Thymus (tissue), 11 donors: ENCODE measurements at regions not wholly inside any gene's neighbourhood (a gene's known extent, or its start where the extent isn't known, plus 50 kb on each side); places are given as distances from the start of the nearest gene placed in this dataset.

Experiments used
- DNase-seq, 9 donors: peaks; one replicate each; pipeline ENCODE4 v3.0.0-alpha.2; 2013; ENCODE audit warnings: low spot score in 9 of 9, low read depth in 6 of 9, missing footprints in 1 of 9
- H3K27ac ChIP-seq, 2 donors: one replicate each; pipeline ENCODE4 v1.5.1; 2013; ENCODE audit warnings: control low read depth in 1 of 2, low read depth in 1 of 2, low read length in 1 of 2, mild to moderate bottlenecking in 1 of 2, moderate library complexity in 1 of 2
- H3K27me3 ChIP-seq, 2 donors: one replicate each; pipeline ENCODE4 v1.5.1; 2013; ENCODE audit warnings: low read length in 1 of 2; ENCODE audit not compliant: control insufficient read depth in 2 of 2, insufficient read depth in 1 of 2
- H3K36me3 ChIP-seq, 2 donors: one replicate each; pipeline ENCODE4 v1.5.1; 2013; ENCODE audit warnings: low read length in 1 of 2, mild to moderate bottlenecking in 1 of 2, moderate library complexity in 1 of 2; ENCODE audit not compliant: control insufficient read depth in 2 of 2, insufficient read depth in 2 of 2
- H3K4me1 ChIP-seq, 2 donors: one replicate each; pipeline ENCODE4 v1.5.1; 2013; ENCODE audit warnings: low read length in 2 of 2; ENCODE audit not compliant: control insufficient read depth in 2 of 2, insufficient read depth in 2 of 2
- H3K4me3 ChIP-seq, 2 donors: one replicate each; pipeline ENCODE4 v1.5.1; 2013; ENCODE audit warnings: low read length in 2 of 2, control low read depth in 1 of 2, mild to moderate bottlenecking in 1 of 2
- H3K9me3 ChIP-seq, 2 donors: one replicate each; pipeline ENCODE4 v1.5.1; 2013; ENCODE audit warnings: low read length in 1 of 2, mild to moderate bottlenecking in 1 of 2; ENCODE audit not compliant: control insufficient read depth in 2 of 2, insufficient read depth in 1 of 2
- WGBS: extraction: QIAGEN DNeasy Blood & Tissue Kit; methylation state at CpG from one replicate; pipeline ENCODE4 v1.1.7; 2013; 5-methylcytosine and 5-hydroxymethylcytosine counted together
- donor health status: healthy.

DNA sequence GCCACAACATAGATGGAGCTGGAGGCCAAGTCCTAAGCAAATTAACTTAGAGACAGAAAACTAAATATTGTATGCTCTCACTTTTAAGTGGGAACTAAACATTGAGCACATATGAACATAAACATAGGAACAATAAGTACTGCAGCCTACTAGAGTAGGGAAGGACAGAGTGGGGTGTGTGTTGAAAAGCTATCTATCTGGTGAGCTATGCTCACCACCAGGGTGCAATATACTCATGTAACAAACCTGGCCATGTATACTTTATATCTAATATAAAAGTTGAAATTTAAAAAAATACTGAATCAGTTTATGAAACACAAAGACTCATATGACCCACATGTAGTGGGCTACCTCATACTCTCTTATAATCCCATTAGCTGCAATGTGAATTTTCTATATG lies 1305.0 kb downstream of the LRFN5 start:
- Histone ChIP-seq H3K27ac (no peak overlapping the region), H3K9me3 (no peaks in the 10 kb centered on the region), H3K4me3 (no peak overlapping the region), H3K36me3 (no peaks in the 10 kb centered on the region), H3K4me1 (no peaks in the 10 kb centered on the region), H3K27me3 (no peaks in the 10 kb centered on the region)
- no peak for DNase-seq

DNA sequence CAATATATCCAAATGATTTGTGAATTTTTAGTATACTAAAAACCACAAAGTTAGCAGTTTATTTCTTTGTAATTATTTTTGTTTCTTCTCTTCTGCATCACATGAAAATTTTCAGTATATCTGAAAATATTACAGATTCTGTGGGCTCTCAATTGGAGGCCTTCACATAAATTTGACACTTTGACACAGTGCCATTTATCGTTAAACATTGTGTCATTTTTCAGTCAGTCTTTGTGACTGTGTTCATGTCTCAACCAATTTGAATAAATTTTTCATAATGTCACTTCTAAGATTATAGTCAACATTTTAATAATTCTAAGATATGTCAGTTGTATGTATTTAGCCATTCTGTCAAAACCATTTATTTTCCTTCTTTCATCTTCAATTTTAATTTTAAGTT lies 1303.0 kb downstream of the LRFN5 start:
- Histone ChIP-seq H3K9me3 (no peaks in the 10 kb centered on the region), H3K36me3 (no peaks in the 10 kb centered on the region), H3K27ac (no peak overlapping the region), H3K4me1 (no peaks in the 10 kb centered on the region), H3K4me3 (no peak overlapping the region), H3K27me3 (no peaks in the 10 kb centered on the region)
- no peak for DNase-seq
- 95% methylated on average over 1 of the region's 1 CpG for WGBS

DNA sequence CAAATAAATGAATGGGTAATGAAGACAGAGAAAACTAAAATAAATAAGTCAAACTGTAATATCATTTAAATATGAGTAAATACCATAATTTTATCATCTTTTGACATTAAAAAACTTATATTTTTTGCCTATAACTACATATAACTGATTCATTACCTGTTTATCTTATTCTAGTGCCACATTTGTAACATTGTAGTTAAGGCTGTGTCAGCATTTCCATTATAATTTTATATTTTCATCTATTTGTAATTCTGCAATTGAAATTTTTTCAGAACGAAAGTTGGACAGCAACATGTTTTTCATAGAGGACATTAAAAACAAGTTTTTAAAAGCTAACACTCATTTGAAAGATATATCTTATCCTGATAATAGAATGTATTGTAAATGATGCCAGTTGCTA lies 1286.5 kb downstream of the LRFN5 start:
- WGBS = 4% methylated on average over 1 of the region's 1 CpG
- DNase-seq = no peak
- Histone ChIP-seq H3K4me3 (no peak overlapping the region), H3K9me3 (no peaks in the 10 kb centered on the region), H3K27me3 (no peaks in the 10 kb centered on the region), H3K36me3 (no peaks in the 10 kb centered on the region), H3K4me1 (no peaks in the 10 kb centered on the region), H3K27ac (no peak overlapping the region)

DNA sequence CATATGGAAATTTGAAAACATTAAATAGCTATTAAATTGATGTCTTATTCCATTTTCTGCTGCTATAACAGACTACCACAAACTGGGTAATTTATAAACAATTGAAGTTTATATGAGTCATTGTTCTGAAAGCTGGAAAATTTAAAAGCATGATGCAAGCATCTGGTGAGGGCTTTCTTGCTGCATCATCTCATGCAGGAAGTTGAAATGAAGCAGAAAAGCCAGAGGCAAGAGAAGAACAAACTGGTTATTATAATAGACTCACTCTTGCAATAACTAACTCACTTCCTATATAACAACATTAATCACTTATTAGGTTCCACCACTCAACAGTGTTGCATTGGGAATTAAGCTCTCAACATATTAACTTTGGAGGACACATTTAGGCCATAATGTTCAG lies 1277.4 kb downstream of the LRFN5 start:
- no peak for DNase-seq
- no peaks in the 10 kb centered on the region for H3K27me3 ChIP-seq
- H3K4me3 ChIP-seq = no peak overlapping the region
- no peaks in the 10 kb centered on the region for H3K9me3 ChIP-seq
- H3K36me3 ChIP-seq = no peaks in the 10 kb centered on the region
- H3K4me1 ChIP-seq = no peaks in the 10 kb centered on the region
- no peak overlapping the region for H3K27ac ChIP-seq

DNA sequence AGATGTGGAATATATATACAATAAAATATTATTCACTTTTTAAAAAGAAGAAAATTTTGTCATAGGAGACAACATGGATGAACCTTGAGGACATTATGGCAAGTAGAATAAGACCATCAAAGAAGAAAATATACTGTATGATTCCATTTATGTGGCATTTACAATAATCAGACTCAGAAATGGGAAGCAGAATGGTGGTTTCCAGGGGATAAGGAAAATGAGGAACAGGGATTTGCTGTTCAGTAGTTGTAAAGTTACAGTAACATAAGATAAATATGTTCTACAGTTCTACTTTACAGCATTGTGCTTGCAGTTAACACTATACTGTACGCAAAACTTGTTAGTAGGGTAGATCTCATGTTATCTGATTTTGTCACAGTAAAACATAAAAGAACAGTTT lies 1271.0 kb downstream of the LRFN5 start:
- no peaks in the 10 kb centered on the region for H3K9me3 ChIP-seq
- no peaks in the 10 kb centered on the region for H3K36me3 ChIP-seq
- no peak for DNase-seq
- no peaks in the 10 kb centered on the region for H3K27me3 ChIP-seq
- no peak overlapping the region for H3K27ac ChIP-seq
- H3K4me1 ChIP-seq = no peaks in the 10 kb centered on the region
- no peak overlapping the region for H3K4me3 ChIP-seq
- 99% methylated on average over 1 of the region's 1 CpG for WGBS

DNA sequence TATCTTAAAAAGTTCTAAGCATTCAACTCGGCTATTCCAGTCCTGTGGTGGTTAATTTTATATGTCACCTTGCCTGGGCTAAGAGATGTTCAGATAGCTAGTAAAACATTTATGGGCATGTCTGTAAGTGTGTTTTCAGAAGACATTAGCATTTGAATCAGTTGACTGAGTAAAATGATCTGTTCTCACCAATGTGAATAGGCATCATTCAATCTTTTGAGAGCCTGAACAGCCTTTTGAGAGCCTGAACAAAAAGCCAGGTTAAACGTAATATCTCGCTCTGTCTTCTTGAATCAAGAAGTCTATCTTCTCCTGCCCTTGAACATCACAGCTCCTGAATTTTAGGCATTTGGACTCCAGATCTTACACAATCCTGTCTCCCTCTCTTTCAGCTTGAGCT lies 1266.1 kb downstream of the LRFN5 start:
- Histone ChIP-seq H3K9me3 (no peaks in the 10 kb centered on the region), H3K27ac (no peak overlapping the region), H3K36me3 (no peaks in the 10 kb centered on the region), H3K4me1 (no peaks in the 10 kb centered on the region), H3K4me3 (no peak overlapping the region), H3K27me3 (no peaks in the 10 kb centered on the region)
- no peak for DNase-seq
- 93% methylated on average over 3 of the region's 3 CpGs for WGBS

DNA sequence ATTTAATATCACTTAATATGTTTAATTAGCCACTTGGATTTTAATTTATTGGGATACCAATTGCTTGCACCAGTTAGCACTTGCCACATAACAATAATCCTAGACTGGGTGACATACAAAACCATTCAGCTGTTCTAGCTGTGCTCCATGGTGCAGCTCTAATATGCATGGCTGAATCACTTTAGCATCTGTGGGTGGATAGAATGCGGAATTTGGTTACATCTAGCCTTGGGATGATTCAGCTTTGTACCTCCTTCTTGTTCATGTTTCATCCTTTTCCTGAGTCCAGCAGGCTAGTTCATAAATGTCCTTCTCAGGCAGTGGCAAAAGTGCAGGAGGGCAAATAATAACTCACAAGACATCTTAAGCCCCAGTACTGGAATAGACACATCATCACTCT lies 1263.0 kb downstream of the LRFN5 start:
- WGBS = 97% methylated on average over 1 of the region's 1 CpG
- Histone ChIP-seq H3K4me1 (no peaks in the 10 kb centered on the region), H3K4me3 (no peak overlapping the region), H3K27me3 (no peaks in the 10 kb centered on the region), H3K36me3 (no peaks in the 10 kb centered on the region), H3K9me3 (no peaks in the 10 kb centered on the region), H3K27ac (no peak overlapping the region)
- no peak for DNase-seq

DNA sequence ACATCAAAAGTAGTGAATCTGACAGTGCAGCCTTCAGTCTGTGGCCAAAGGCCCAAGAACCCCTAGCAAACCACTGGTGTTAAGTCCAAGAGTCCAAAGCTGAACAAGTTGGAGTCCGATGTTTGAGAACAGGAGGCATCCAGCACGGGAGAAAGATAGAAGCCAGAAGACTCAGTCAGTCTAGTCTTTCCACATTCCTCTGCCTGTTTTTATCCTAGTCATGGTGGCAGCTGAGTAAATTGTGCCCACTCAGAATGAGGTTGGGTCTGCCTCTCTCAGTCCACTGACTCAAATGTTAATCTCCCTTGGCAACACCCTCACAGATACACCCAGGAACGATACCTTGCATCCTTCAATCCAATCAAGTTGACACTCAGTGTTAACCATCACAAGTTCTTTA lies 1255.4 kb downstream of the LRFN5 start:
- H3K4me1 ChIP-seq = no peaks in the 10 kb centered on the region
- H3K9me3 ChIP-seq = no peaks in the 10 kb centered on the region
- no peak for DNase-seq
- H3K4me3 ChIP-seq = no peak overlapping the region
- no peak overlapping the region for H3K27ac ChIP-seq
- 95% methylated on average over 3 of the region's 3 CpGs for WGBS
- H3K27me3 ChIP-seq = no peaks in the 10 kb centered on the region
- no peaks in the 10 kb centered on the region for H3K36me3 ChIP-seq

DNA sequence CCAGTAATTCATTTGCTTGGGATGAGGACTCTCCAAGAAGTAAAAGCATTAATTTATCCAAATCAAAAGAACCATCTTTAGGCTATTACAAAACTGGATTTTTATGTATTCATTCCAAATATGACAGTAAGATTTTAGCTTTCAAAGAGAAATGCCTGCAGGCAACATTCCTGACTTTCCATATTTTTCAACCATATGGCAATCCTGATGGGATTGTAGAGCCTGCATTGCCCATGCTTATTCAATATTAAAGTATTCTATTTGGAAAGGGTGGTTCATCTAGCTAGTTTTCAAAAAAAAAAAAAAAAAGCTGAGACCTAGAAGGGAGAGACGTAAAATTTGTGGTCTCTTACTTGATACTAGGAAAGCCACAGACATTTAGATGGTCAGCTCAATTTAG lies 1253.7 kb downstream of the LRFN5 start:
- Histone ChIP-seq H3K4me1 (no peaks in the 10 kb centered on the region), H3K9me3 (no peaks in the 10 kb centered on the region), H3K4me3 (no peak overlapping the region), H3K27ac (no peak overlapping the region), H3K27me3 (no peaks in the 10 kb centered on the region), H3K36me3 (no peaks in the 10 kb centered on the region)
- WGBS = 88% methylated on average over 1 of the region's 1 CpG
- no peak for DNase-seq

DNA sequence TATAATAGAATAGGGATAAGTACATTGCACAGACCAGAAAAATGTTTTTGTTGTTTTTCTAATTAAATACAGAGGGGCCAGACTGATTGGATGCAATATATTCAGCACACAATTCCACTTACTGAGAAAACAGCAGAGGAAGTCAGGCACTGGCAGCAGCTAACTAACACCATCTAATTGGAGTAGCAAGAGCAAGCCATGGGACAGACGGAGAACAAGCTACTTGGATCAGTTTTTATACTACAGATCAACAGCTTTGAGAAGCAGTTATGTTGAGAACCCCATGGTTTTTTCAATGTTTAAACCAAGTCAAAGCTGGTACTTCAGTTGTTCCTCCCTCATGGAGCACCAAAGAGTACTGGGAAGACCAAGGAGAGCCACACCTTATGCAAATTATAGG lies 1249.4 kb downstream of the LRFN5 start:
- no peak for DNase-seq
- Histone ChIP-seq H3K4me3 (no peak overlapping the region), H3K4me1 (no peaks in the 10 kb centered on the region), H3K27me3 (no peaks in the 10 kb centered on the region), H3K9me3 (no peaks in the 10 kb centered on the region), H3K27ac (no peak overlapping the region), H3K36me3 (no peaks in the 10 kb centered on the region)
- WGBS = 93% methylated on average over 1 of the region's 1 CpG
